GM19467 (cell line): ENCODE measurements at regions not wholly inside any gene's neighbourhood (a gene's known extent, or its start where the extent isn't known, plus 50 kb on each side); places are given as distances from the start of the nearest gene placed in this dataset.
"Not testable (repeated sequence)": the region's sequence is repeated elsewhere in the genome, so short reads cannot be mapped to it uniquely, and the experiment has no call there.

ENCODE experiments used
- ATAC-seq: cut with Tn5 transposase; IDR thresholded peaks from one replicate; pipeline ENCODE4 v1.9.1; 2021; ENCODE audit warnings: mild to moderate bottlenecking, moderate library complexity; ENCODE audit not compliant: unreplicated experiment

DNA sequence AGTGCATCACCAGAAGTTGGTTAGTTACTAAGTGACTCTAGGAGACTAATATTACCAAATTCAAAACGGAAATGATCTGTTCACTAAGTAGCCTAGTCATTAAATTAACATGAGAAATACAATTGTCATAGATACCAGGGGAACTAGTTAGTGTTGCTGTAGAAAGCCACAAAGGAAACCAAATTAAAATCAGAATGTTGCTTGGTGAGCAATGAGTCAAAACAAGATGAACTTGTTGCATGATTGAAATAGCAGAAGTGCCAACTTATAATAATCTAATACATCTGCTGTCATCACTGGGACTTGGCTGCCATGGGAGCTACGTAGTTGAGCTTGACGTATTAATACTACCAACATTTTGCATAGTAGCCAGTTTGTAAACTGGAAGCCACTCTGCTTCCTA lies 458.1 kb downstream of the DIPK2A start:
- peak; percentile 74 for ATAC-seq

DNA sequence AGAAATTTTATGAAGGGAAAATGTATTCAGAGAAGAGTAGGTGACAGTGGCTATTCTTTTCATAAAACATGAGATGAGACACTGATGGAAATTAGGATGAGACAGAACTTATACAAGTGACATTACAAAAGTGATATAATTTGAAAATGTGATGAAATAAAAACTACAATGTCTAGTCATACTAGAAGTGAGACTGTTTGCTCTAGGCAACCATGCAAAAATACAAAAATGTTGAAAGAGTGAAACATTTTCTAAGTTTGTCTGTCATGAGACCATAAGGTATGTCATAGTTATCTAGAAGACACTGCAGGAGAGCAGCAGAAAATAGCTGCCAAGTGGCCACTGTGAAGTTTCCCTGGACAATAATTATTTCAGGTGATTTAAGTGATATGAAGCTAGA lies 459.5 kb downstream of the DIPK2A start:
- no peak for ATAC-seq

DNA sequence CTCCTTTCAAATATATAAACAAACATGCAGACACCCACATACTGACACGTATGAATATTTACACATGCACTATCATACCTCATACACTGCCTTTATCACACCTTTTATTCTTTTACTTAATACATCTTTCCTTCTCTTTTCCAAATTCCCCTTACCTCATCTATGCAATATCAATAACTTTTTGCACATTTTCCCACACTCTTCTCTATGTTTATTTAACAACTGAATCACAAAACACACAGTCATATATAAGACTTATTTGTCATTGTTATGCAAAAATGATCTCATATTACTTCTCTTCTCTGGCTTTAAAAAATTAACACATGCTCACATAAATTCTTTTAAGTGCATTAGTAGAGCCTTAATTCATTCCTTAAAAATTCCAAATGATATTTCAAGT lies 461.4 kb downstream of the DIPK2A start:
- ATAC-seq: no peak

DNA sequence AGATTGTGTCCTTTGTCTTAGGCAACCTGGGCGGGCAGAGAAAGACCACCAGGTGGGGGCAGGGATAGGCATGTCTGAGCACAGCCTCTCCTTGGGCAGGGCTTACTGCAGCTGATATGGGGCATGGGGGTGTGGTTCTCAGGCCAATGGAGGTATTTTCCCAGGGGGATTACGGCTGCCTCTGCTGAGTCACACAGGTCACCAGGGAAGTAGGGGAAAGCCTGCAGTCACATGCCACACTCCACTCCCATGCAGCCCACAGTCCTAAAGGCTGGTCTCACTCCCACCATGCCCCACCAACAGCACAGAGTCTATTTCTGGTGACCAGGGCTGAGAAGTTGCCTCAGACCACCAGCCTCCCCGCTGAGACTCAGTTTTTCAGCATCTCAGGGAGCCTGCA lies 466.4 kb downstream of the DIPK2A start:
- peak; percentile 54 for ATAC-seq

DNA sequence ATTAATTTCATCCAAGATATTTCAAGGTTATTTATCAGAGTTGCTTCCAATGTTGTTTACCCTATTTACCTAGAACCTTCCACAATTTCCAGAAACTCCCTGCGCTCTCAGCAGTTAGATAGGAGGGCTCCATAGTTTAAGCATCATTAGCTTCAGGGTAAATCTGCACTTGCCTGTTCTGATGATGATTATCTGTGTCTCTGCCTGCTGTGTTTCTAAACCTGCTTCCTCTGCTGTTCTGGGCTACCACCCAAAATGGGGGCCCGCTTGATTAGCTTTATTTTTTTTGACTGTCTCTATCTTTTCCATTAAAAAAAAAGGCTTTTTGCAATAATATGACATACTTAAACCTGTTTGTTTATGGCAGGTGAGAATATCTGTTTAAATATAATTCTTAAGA lies 472.4 kb downstream of the DIPK2A start:
- ATAC-seq: no peak

DNA sequence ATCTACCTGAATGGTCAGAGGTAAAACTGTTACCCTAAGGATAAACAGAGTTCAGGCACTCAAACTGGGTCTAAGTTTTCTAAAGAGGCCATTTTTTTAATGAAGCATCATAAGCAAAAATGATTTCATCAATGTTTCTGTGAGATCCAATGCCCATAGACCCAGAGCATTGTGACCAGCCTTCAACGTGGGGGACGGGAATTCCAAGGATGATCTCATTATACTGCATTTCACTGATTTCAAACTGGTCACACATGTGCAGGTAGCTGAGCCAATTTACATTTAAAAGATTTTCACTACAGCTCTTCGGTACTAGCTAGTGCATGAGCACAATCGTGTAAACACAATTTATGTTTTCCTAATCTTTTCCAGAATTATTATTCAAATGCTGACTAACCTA lies 472.9 kb downstream of the DIPK2A start:
- no peak for ATAC-seq

DNA sequence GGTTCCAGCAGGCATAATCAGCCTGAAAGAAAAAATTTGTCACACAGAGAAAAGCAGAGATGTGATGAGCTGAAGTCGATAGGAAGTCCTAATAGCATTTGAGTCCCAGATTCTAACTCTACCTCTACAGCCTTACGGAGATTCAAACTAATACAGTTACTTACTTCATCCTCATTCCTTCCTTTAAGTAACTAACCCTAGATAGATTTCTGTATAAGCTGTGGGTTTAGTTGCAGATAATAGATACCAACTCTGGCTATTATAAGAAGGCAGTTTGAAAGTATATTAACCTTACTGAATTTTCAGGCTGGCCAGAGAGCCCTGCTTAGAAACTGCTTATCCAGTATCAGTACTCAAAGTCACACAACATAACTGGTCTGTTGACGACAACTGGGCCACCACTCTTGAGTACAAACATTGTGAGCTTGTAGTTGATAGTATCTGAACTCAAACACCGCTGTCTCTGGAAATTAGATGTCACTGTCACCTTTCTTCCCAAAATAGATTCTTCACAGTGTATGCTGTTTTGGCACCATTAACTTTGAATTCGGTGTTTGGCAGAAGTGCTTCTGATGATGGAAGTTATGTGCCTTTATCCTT lies 484.3 kb downstream of the DIPK2A start:
- no peak for ATAC-seq

DNA sequence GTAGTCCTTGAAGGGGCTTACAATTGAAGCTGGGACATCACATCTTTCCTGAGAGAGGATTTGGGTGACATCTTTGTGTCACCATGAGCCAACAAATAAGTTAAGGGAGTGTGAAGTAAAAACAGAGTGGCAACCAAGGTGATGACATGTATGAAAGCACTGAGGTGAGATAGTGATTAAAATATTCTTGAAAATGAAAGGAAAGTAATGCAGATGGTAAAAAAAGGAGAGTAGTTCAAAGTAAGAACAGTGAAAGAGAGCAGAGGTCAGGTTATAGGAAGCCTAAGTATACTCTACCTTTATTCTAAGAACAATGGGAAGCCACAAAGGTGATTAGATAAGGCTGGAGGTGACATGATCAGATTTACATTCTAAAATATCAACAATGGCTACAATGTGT lies 486.1 kb downstream of the DIPK2A start:
- ATAC-seq: no peak

DNA sequence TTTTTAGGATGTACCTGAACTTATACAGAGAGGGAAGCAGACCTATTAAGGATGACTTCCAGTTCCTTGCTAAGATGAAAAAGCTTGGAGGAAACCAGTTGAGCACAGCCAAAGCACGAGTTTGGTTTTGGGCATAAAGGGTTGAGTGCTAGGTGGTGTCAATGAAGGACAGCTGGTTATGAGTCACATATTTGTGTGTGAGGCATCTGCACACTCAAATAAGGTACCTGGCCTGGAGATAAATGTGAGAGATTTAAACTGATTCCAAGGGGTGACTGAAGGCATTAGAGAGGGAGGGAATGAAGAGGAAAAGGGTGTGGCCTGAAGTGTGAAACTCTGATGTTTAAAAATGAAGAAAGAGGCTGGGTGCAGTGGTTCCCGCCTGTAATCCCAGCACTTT lies 486.7 kb downstream of the DIPK2A start:
- no peak for ATAC-seq

DNA sequence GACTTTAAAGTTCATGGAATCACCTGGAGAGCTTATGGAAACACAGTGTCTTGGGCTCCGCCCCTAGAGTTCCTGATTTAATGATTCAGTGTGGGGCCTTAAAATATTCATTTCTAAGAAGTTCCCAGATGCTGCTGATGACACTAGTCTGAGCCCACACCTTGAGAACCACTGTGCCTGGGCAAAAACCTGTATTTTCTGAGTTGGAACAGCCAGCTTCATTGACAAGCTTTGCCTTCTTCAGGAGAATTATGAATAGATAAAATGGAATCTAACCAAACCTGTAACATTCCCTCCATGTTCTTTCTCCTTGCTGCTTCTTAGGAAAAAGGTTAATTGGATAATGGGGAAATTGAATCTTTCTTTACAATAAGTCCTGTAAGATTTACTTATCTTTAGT lies 490.7 kb downstream of the DIPK2A start:
- ATAC-seq: no peak

DNA sequence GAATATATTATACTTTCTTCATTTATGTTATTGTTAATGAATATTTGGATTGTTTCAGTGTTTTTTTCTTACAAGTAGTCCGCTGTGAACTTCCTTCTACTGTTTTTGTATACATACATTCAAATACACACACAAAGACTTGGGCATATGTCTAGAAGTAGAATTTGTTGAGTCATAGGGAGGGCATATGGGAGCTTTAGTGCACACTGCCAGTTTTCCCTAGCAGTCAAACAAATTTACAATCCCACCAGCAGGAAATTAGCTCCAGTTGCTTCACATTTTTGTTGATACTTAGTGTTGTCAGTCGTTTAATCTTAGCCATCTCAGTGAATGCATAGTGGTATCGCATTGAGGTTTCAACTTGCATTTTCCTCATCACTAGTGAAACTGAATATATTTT lies 492.3 kb downstream of the DIPK2A start:
- no peak for ATAC-seq

DNA sequence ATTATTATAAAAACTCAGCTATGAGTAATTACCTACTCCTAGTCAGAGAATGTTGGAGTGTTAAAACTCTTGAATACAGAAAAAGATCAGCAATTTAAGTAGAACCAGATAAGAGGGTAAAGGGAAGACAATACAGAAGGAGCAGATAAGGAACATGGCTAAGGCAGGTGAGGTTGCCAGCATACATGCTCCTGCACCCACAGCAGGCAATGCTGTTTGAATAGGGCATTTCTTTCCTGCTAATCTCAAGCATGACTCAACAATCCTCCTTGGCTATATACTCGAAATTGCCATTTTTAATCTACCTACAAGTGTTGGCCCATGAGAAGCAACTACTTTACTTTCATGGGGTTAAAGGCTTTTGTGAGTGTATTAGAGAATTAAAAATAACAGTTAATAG lies 494.5 kb downstream of the DIPK2A start:
- ATAC-seq: no peak

DNA sequence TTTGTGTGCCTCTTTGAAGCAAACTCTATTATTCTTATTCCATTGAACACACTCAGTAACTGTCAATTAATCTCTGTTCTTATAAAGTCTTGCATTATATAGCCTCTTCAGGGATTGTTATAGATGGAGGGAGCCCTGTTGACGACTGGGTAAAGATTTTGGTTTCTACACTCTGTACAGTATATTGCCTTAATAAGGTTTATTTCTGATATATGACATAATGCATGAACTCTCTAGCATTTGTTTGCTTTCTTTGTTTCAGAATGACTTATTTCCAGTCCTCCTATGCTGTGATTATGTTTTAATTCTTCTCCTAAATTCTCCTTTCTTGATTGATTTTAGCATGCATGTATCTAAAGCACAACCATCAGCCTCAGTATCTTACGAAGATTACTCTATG lies 494.9 kb downstream of the DIPK2A start:
- no peak for ATAC-seq

DNA sequence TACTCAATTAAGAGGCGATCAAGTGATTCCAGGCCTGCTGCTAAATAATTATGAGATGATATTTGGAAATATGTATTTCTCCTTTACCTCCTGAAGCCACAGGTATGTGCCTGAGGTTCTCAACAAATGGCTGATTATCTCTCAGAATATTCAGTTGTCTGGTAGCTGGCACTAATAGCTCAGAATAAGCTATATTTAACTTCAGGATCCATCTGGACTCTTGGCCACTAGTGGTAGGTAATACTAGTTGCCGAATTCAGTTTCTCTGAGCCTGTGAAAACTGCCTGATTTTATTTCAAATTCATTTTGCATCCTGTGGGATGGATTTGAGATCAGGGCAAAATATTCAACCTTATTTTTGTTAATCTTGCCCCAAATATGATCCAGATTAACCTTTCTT lies 499.0 kb downstream of the DIPK2A start:
- no peak for ATAC-seq

DNA sequence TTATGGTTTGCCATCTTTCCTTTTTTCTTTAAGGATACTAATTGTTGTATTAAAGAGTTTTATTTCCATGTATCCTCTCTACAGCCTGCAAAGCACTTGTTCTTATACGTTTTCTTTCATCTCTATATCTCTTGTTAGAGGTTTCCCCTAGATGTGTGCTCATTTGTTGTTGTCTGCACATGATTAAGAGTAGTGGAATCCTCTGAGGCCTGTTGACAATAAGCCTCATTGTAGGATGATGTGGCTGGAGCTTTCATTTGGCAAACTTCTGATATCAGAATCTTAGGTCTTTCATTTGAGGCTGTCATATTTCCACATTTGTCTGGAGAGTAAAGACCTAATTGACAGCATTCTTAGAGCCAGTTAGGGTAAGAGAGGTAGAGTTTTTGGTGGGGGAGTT lies 506.0 kb downstream of the DIPK2A start:
- no peak for ATAC-seq

DNA sequence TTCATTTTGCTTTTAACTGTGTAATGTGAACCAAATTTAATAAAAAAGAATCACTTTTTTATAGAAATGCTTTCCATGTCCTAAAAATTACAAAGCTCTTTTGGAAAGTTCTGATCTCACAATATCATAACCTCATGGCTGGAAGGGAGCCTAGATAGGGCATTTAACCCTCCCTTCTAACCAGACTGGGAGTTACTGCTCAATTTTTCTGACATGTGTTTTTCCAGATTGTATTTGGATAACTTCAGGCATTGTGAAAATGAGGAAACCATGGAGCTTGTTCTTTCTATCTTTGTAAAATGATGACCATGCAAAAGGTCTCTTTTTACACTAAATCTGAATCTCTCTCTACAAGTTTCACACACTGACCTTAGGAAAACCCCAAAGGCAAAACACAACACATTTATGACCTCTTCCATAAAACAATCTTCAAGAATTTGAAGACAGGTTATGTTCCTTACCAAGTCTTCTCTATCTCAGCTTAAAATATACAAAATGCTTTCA lies 508.8 kb downstream of the DIPK2A start:
- ATAC-seq: no peak

DNA sequence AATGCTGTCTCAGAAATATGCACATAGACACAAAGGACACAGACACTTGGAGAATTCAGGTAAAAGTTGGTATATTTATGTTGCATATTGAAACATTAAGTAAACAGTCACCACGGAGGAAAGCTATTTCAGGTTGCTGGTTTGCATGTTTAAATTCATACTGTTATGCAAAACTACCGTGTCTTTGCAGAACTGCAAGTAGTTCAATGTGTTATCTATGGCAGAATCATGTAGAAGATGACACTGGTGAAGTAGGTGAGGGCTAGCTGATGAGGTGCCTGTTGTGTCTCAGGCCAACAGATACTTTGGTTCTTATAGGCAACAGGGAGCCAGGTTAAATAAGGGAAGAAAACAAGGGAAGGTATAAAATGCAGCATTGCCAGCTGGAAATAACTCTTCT lies 511.3 kb downstream of the DIPK2A start:
- ATAC-seq: no peak

DNA sequence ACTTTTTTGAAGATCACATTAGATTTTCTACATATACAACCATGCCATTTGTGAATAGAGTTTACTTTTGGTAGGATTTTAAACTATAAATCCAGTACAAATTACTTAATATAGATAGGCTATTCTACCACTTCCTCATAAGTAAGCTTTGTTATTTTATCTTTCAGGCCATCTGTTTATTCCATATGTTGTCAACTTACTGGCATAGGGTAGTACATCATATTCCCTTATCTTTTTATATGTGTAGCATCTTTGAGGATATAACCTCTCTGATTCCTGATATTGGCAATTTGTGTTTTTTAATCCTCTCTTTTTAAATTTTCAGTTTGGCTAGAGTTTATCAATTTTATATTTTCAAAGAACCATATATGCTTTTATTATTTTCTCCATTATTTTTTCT lies 515.4 kb downstream of the DIPK2A start:
- no peak for ATAC-seq

DNA sequence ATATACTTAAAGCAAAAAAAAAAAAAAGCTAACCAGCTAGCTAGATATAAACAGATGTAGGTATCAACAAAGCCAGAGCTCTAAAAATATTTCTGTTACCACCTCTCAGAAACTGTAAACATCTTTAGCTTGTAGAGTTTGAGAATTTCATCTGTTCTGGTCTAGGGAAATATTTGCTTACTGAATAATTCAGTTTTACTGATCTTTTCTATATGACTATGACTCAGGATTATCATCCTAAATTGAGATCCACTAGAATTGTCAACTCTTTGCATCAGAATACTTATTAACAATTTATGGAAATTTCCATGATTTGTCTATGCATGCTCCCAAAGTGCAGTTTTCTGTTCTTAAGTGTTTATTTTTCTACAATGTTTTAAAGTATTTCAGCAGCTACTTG lies 517.3 kb downstream of the DIPK2A start:
- no peak for ATAC-seq

DNA sequence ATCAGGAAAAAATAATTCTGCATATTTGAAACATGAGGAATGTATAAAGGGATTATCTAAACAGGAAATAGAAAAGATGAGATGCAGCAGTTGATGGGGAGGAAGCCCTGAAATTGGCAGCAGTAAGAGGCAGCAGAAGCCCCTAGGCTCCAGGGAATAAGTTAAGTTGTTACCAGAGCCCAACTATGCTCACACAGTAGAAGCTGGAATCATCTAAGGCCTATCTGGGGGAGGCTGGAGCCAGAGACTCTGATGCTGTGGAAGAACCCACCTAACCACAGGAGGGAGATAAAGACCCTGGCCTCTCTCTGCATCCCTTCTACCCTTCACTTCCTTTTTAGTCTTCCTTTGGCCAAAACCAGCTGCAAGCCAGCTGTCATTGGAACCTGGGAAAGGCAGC lies 519.7 kb downstream of the DIPK2A start:
- ATAC-seq: no peak

DNA sequence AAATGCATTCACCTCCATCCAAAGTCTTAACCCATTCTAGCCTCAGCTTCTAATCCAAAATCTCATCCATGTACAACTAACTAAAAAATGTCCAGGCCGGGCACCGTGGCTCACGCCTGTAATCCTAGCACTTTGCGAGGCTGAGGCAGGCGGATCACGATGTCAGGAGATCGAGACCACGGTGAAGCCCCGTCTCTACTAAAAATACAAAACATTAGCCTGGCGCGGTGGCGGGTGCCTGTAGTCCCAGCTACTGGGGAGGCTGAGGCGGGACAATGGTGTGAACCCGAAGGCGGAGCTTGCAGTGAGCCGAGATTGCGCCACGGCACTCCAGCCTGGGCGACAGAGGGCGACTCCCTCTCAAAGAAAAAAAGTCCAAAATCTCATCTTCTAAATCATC lies 523.0 kb downstream of the DIPK2A start:
- ATAC-seq: not testable (repeated sequence)

DNA sequence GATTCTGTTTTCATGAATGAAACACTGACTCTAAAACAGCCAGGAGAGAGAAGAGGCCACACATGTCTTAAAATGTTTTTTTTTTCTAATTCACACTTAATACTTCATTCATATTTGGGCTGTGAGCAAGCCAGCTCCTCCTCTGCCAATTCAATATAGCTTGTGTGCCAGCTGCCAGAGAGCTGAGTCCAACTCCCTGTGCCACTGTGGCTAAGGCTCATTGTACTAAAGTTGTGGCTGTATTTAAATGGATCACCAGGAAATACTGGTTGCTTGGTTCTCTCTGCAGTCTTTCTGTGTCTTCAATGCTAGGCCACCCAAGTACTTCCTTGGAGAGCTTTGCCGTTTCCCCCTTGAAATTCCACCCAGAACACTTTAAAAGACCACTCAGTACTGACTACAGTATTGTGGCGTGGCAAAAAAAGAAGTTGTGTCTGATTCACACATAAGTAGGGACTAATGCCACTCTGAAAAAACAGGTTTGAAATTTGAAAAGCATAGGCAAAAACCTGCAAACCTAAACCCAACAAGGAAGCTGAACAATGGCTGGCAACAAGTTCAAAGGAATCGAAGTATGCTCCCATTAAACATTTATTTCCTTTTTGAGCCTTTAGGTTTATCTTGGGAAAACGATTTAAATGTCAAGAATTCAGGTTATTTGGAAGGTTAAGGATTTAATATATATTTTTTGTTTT lies 524.7 kb downstream of the DIPK2A start:
- no peak for ATAC-seq

DNA sequence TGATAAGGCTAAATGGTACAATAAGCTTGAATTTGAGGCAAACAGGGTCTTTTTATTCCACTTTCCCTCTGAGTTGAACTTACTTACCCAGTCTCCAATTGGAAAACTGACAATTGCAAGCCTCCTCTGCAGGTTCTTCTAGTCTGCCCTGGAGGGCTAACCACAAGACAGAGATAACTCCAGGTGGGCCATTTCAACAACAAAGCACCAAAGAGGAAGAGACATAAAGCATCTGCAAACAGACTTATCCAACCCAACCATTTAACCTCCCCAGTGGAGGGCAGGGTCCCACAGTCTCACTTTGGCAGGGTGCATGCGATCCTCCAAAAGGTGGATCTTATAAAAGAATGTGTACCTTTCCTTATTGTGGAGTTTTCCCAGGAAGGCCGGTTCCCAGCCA lies 525.8 kb downstream of the DIPK2A start:
- ATAC-seq: no peak
